ENCODE measurements at regions not wholly inside any gene's neighbourhood (a gene's known extent, or its start where the extent isn't known, plus 50 kb on each side); places are given as distances from the start of the nearest gene placed in this dataset.

GRCh38 chr15:66836231-66837030 is 134.4 kb downstream of the SMAD6 start:
- no peak for TF ChIP-seq POLR2A (IDR thresholded peaks at IDR 0.05)
- TF ChIP-seq CTCF (IDR thresholded peaks at IDR 0.05) = no peak

All from prostate gland (tissue), 2 donors.